Activated naive CD4-positive, alpha-beta T cell treated with anti-CD3 and anti-CD28 coated beads, Interleukin-2, amount 50 U/mL, for 72 hours (primary cell): ENCODE measurements at regions not wholly inside any gene's neighbourhood (a gene's known extent, or its start where the extent isn't known, plus 50 kb on each side); places are given as distances from the start of the nearest gene placed in this dataset.
"Not testable (repeated sequence)": the region's sequence is repeated elsewhere in the genome, so short reads cannot be mapped to it uniquely, and the experiment has no call there.

ENCODE experiments used
- ATAC-seq, 2 donors: fragments of 150-1000 bp; cut with Tn5 transposase; 2 replicates each; pipeline ENCODE4 v1.10.0; 2021; ENCODE audit warnings: mild to moderate bottlenecking in 2 of 2, moderate library complexity in 2 of 2
- DNase-seq, 2 donors: peaks; one replicate each; pipeline ENCODE4 v3.0.0; 2021 to 2022; ENCODE audit warnings: low spot score in 2 of 2
- H3K27ac Mint-ChIP-seq, 2 donors: one replicate each; pipeline ENCODE4 v1.8.0; 2022; ENCODE audit warnings: mild to moderate bottlenecking in 2 of 2, mixed read lengths in 2 of 2
- H3K36me3 Mint-ChIP-seq, 2 donors: one replicate each; pipeline ENCODE4 v1.8.0; 2022; ENCODE audit warnings: mixed read lengths in 2 of 2
- H3K9me3 Mint-ChIP-seq, 2 donors: one replicate each; pipeline ENCODE4 v1.8.0; 2022; ENCODE audit warnings: mixed read lengths in 2 of 2

- Mint-ChIP-seq H3K27ac (no peak overlapping the region), H3K9me3 (peaks cover 0 to 4% of the 10 kb centered on the region in 2 donors), H3K36me3 (no peaks in the 10 kb centered on the region)
- ATAC-seq (no peak), DNase-seq (no peak)
These were observed 187.0 kb downstream of the HDGFL1 start for GRCh38 chr6:22756365-22756764.

GRCh38 chr6:22764496-22764895 is 195.1 kb downstream of the HDGFL1 start:
- peaks cover 4 to 12% of the 10 kb centered on the region in 2 donors for H3K9me3 Mint-ChIP-seq
- ATAC-seq (no peak), DNase-seq (no peak)
- no peak overlapping the region for H3K27ac Mint-ChIP-seq
- H3K36me3 Mint-ChIP-seq: no peaks in the 10 kb centered on the region

- no peak for DNase-seq
- H3K36me3 Mint-ChIP-seq: no peaks in the 10 kb centered on the region
- no peak for ATAC-seq
- no peak overlapping the region for H3K27ac Mint-ChIP-seq
- peaks cover 4 to 12% of the 10 kb centered on the region in 2 donors for H3K9me3 Mint-ChIP-seq
These were observed 195.6 kb downstream of the HDGFL1 start for GRCh38 chr6:22765015-22765414.

- DNase-seq: no peak
- H3K36me3 Mint-ChIP-seq: no peaks in the 10 kb centered on the region
- ATAC-seq: no peak
- peaks cover 10 to 13% of the 10 kb centered on the region in 2 donors for H3K9me3 Mint-ChIP-seq
- H3K27ac Mint-ChIP-seq: no peak overlapping the region
These were observed 197.6 kb downstream of the HDGFL1 start for GRCh38 chr6:22766979-22767378.

- DNase-seq: no peak
- ATAC-seq: no peak
- H3K9me3 Mint-ChIP-seq: peaks cover 6 to 10% of the 10 kb centered on the region in 2 donors
- no peaks in the 10 kb centered on the region for H3K36me3 Mint-ChIP-seq
- H3K27ac Mint-ChIP-seq: no peak overlapping the region
These were observed 200.7 kb downstream of the HDGFL1 start for GRCh38 chr6:22770054-22770453.

- H3K36me3 Mint-ChIP-seq: peaks cover 8% of the 10 kb centered on the region in 2 donors
- DNase-seq (no peak), ATAC-seq (no peak)
- H3K27ac Mint-ChIP-seq: no peak overlapping the region
- peaks cover 19 to 21% of the 10 kb centered on the region in 2 donors for H3K9me3 Mint-ChIP-seq
These were observed 204.8 kb downstream of the HDGFL1 start for GRCh38 chr6:22774129-22774528.

GRCh38 chr6:22778438-22778837 is 209.1 kb downstream of the HDGFL1 start:
- H3K9me3 Mint-ChIP-seq: peaks cover 29 to 31% of the 10 kb centered on the region in 2 donors
- H3K36me3 Mint-ChIP-seq: peaks cover 8 to 18% of the 10 kb centered on the region in 2 donors
- H3K27ac Mint-ChIP-seq, ATAC-seq, DNase-seq: not testable (repeated sequence)

GRCh38 chr6:22779062-22779461 is 209.7 kb downstream of the HDGFL1 start:
- Mint-ChIP-seq H3K27ac (no peak overlapping the region), H3K36me3 (peaks cover 8 to 18% of the 10 kb centered on the region in 2 donors), H3K9me3 (peaks cover 31 to 34% of the 10 kb centered on the region in 2 donors)
- ATAC-seq (no peak), DNase-seq (no peak)

GRCh38 chr6:22783931-22784330 is 214.6 kb downstream of the HDGFL1 start:
- ATAC-seq: no peak
- peaks cover 18 to 23% of the 10 kb centered on the region in 2 donors for H3K9me3 Mint-ChIP-seq
- peaks cover under 1 to 11% of the 10 kb centered on the region in 2 donors for H3K36me3 Mint-ChIP-seq
- no peak for DNase-seq
- no peak overlapping the region for H3K27ac Mint-ChIP-seq

GRCh38 chr6:22784601-22785410 is 215.4 kb downstream of the HDGFL1 start:
- DNase-seq: no peak
- Mint-ChIP-seq H3K36me3 (peaks cover 0 to 8% of the 10 kb centered on the region in 2 donors), H3K27ac (no peak overlapping the region), H3K9me3 (peaks cover 11 to 20% of the 10 kb centered on the region in 2 donors)
- no peak for ATAC-seq

GRCh38 chr6:22788038-22788437 is 218.7 kb downstream of the HDGFL1 start:
- Mint-ChIP-seq H3K27ac (no peak overlapping the region), H3K36me3 (no peaks in the 10 kb centered on the region), H3K9me3 (peaks cover 2 to 15% of the 10 kb centered on the region in 2 donors)
- ATAC-seq (no peak), DNase-seq (no peak)

- Mint-ChIP-seq H3K9me3 (peaks cover 2 to 12% of the 10 kb centered on the region in 2 donors), H3K36me3 (no peaks in the 10 kb centered on the region), H3K27ac (no peak overlapping the region)
- no peak for DNase-seq
- ATAC-seq: no peak
These were observed 219.9 kb downstream of the HDGFL1 start for GRCh38 chr6:22789315-22789714.

GRCh38 chr6:22794844-22795243 is 225.5 kb downstream of the HDGFL1 start:
- no peak for ATAC-seq
- DNase-seq: no peak
- Mint-ChIP-seq H3K36me3 (no peaks in the 10 kb centered on the region), H3K27ac (no peak overlapping the region), H3K9me3 (peaks cover 7 to 20% of the 10 kb centered on the region in 2 donors)

GRCh38 chr6:22800451-22800850 is 231.1 kb downstream of the HDGFL1 start:
- no peak for ATAC-seq
- Mint-ChIP-seq H3K9me3 (peaks cover 7 to 8% of the 10 kb centered on the region in 2 donors), H3K27ac (no peak overlapping the region), H3K36me3 (no peaks in the 10 kb centered on the region)
- no peak for DNase-seq

GRCh38 chr6:22801831-22802230 is 232.5 kb downstream of the HDGFL1 start:
- DNase-seq (no peak), ATAC-seq (no peak)
- peaks cover 0 to 3% of the 10 kb centered on the region in 2 donors for H3K9me3 Mint-ChIP-seq
- H3K27ac Mint-ChIP-seq: no peak overlapping the region
- H3K36me3 Mint-ChIP-seq: no peaks in the 10 kb centered on the region

- no peak overlapping the region for H3K27ac Mint-ChIP-seq
- no peaks in the 10 kb centered on the region for H3K36me3 Mint-ChIP-seq
- H3K9me3 Mint-ChIP-seq: peaks cover 0 to 6% of the 10 kb centered on the region in 2 donors
- no peak for DNase-seq
- ATAC-seq: no peak
These were observed 235.4 kb downstream of the HDGFL1 start for GRCh38 chr6:22804620-22805261.

- H3K36me3 Mint-ChIP-seq: no peaks in the 10 kb centered on the region
- H3K27ac Mint-ChIP-seq: no peak overlapping the region
- H3K9me3 Mint-ChIP-seq: peaks cover 0 to 12% of the 10 kb centered on the region in 2 donors
- DNase-seq (no peak), ATAC-seq (no peak)
These were observed 237.9 kb downstream of the HDGFL1 start for GRCh38 chr6:22807261-22807660.
